Glutamatergic neuron (in vitro differentiated cells): ENCODE measurements at regions not wholly inside any gene's neighbourhood (a gene's known extent, or its start where the extent isn't known, plus 50 kb on each side); places are given as distances from the start of the nearest gene placed in this dataset.

Experiments used
- DNase-seq: peaks from one replicate; pipeline ENCODE4 v3.0.0; 2022
- H3K27ac Mint-ChIP-seq: one replicate; pipeline ENCODE4 v1.8.0; 2020; ENCODE audit warnings: mild to moderate bottlenecking, mixed read lengths, inconsistent platforms; ENCODE audit not compliant: unreplicated experiment
- H3K27me3 Mint-ChIP-seq: one replicate; pipeline ENCODE4 v1.8.0; 2020; ENCODE audit warnings: mild to moderate bottlenecking, moderate library complexity, mixed read lengths, inconsistent platforms; ENCODE audit not compliant: unreplicated experiment
- H3K36me3 Mint-ChIP-seq: one replicate; pipeline ENCODE4 v1.8.0; 2020; ENCODE audit warnings: mild to moderate bottlenecking, mixed read lengths, inconsistent platforms; ENCODE audit not compliant: unreplicated experiment
- H3K4me1 Mint-ChIP-seq: one replicate; pipeline ENCODE4 v1.8.0; 2020; ENCODE audit warnings: mild to moderate bottlenecking, low read depth, mixed read lengths, inconsistent platforms; ENCODE audit not compliant: unreplicated experiment
- H3K4me3 Mint-ChIP-seq: one replicate; pipeline ENCODE4 v1.8.0; 2020; ENCODE audit warnings: mild to moderate bottlenecking, mixed read lengths, inconsistent platforms; ENCODE audit not compliant: unreplicated experiment
- H3K9me3 Mint-ChIP-seq: one replicate; pipeline ENCODE4 v1.8.0; 2020; ENCODE audit warnings: mild to moderate bottlenecking, moderate library complexity, mixed read lengths, inconsistent platforms; ENCODE audit not compliant: unreplicated experiment
- CTCF ChIP-seq: fragments of 200-600 bp; sonication (generic); IDR thresholded peaks from one replicate; pipeline ENCODE4 v1.5.0; 2021; ENCODE audit not compliant: partially characterized antibody, unreplicated experiment

DNA sequence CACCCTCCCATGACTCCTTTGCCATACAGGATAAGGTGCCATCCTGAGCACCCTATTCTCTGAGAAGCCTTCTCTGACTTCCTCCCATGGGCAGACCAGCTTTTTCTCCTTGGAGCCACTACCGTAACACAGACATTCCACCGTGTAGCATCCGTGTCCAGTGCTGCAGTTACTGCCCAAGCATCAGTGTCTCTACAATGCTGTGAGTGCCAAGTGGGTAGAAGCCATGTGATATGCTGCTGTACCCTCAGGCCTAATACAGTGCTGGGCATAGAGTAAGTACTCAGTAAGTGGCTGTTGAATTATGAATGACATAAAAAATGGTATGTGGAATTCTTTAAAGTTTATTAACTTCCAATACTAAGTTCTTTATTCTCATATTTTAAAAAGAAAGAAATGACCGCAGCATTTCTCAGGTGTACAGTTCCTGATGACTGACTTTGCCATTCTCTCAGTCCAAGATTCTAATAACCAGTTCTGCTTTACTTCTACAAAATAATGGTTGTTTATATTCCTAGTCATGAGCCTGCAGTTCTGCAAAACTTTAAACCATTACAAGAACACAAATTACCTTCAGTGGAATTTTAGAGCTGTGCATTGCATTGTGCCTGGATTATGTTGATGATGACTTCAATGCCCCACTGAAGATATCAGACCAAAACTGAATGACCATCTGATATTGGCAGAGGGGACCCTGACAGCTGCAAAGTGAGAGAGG is 118.7 kb downstream of the RPAP3 start:
- H3K36me3 Mint-ChIP-seq = no peaks in the 10 kb centered on the region
- H3K4me1 Mint-ChIP-seq = no peaks in the 10 kb centered on the region
- no peak overlapping the region for H3K27ac Mint-ChIP-seq
- no peak overlapping the region for H3K4me3 Mint-ChIP-seq
- TF ChIP-seq CTCF = no peak
- H3K9me3 Mint-ChIP-seq = peaks cover 6% of the 10 kb centered on the region
- no peaks in the 10 kb centered on the region for H3K27me3 Mint-ChIP-seq
- DNase-seq = no peak

DNA sequence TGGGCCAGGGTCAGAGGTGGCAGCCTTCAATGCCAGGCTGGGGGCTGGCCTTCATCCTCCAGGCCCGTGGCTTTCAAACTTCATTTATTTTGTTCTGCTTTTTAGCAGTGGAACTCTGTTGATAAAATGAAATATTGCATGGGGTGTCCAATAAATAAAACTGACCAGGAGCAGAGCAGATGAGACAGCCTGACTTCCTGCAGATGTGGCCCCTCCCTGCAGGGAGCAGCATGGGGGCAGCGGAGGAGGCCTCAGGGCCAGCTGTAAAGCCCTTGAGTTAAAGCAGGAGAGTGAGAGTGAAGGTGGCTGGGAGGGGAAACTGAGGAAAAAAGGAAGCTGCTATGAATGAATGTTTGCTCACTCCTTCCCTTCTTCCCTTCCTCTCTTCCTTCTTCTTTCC is 120.3 kb downstream of the RPAP3 start:
- peaks cover 6% of the 10 kb centered on the region for H3K9me3 Mint-ChIP-seq
- no peaks in the 10 kb centered on the region for H3K36me3 Mint-ChIP-seq
- no peaks in the 10 kb centered on the region for H3K4me1 Mint-ChIP-seq
- H3K27ac Mint-ChIP-seq = no peak overlapping the region
- no peaks in the 10 kb centered on the region for H3K27me3 Mint-ChIP-seq
- TF ChIP-seq CTCF = no peak
- no peak overlapping the region for H3K4me3 Mint-ChIP-seq
- no peak for DNase-seq

DNA sequence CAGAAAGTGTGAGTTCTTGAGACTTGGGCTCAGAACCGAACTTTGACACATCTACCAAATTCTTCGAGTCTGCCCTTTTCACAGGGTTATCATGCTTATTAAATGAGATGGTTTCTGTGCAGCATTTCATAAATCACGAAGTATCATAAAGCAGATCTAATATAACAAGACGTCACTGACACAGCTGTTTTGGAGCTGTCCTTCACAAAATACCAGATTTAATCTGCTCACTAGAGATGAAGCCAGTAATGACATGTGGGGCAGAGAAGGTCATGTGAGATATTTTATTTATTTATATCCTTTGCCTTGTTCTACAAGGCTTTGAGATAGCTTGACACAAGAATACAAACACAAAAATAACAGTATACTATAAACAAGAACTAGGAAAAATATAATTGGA is 127.0 kb downstream of the RPAP3 start:
- DNase-seq = no peak
- Mint-ChIP-seq H3K27ac (no peak overlapping the region), H3K4me3 (no peak overlapping the region), H3K27me3 (no peaks in the 10 kb centered on the region), H3K36me3 (no peaks in the 10 kb centered on the region), H3K9me3 (peaks cover 2% of the 10 kb centered on the region), H3K4me1 (no peaks in the 10 kb centered on the region)
- TF ChIP-seq CTCF = no peak

GRCh38 chr12:47577206-47577989 is 128.4 kb downstream of the RPAP3 start:
- TF ChIP-seq CTCF = no peak
- no peak overlapping the region for H3K4me3 Mint-ChIP-seq
- H3K27ac Mint-ChIP-seq = no peak overlapping the region
- H3K36me3 Mint-ChIP-seq = no peaks in the 10 kb centered on the region
- no peaks in the 10 kb centered on the region for H3K27me3 Mint-ChIP-seq
- no peaks in the 10 kb centered on the region for H3K9me3 Mint-ChIP-seq
- no peak for DNase-seq
- no peaks in the 10 kb centered on the region for H3K4me1 Mint-ChIP-seq

GRCh38 chr12:47576289-47576945 is 129.4 kb downstream of the RPAP3 start:
- TF ChIP-seq CTCF = no peak
- no peaks in the 10 kb centered on the region for H3K4me1 Mint-ChIP-seq
- H3K27me3 Mint-ChIP-seq = no peaks in the 10 kb centered on the region
- no peak overlapping the region for H3K27ac Mint-ChIP-seq
- no peak overlapping the region for H3K4me3 Mint-ChIP-seq
- H3K36me3 Mint-ChIP-seq = no peaks in the 10 kb centered on the region
- DNase-seq = peak; percentile 22
- no peaks in the 10 kb centered on the region for H3K9me3 Mint-ChIP-seq
